ENCODE measurements at regions not wholly inside any gene's neighbourhood (a gene's known extent, or its start where the extent isn't known, plus 50 kb on each side); places are given as distances from the start of the nearest gene placed in this dataset.
"Not testable (repeated sequence)": the region's sequence is repeated elsewhere in the genome, so short reads cannot be mapped to it uniquely, and the experiment has no call there.

DNA sequence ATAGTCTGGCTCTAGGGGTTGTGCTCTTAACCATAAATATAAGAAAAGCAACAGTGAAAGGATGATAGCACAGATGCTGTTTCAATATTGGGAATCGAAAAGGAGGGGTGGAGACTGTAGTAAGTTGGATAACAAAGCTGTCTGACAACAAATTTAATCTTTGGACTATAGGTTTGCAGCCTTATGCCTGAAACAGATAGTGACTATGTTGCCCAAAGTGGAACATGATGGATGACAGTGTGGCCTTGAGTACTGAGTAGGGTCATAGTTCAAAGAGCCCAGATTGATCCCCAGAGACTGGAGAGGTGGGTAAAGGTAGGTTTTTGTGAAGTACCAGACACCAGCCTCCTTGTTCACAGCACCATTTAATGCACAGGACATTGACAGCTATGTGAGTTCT lies 144.0 kb upstream of the PALMD start:
- no peak for DNase-seq (ENCODE audit: low spot score)

DNA sequence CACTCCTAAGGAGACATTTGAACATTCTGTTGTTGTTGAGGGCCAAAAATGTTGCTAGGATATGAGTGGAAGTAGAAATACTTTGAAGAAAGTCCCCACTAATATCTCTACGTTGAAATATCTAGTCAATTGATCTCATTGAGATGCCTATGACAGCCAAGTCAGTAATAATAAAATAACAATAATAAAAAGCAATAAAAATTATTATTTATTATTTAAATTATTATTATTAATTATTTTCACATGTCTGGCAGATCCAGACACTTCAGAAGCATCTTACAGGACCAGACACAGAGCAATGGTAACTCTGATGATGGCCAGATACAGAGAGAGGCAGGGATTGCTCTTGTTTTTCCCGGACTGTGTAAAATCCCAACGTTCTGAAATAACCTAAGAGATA lies 143.5 kb upstream of the PALMD start:
- no peak for DNase-seq (ENCODE audit: low spot score)

DNA sequence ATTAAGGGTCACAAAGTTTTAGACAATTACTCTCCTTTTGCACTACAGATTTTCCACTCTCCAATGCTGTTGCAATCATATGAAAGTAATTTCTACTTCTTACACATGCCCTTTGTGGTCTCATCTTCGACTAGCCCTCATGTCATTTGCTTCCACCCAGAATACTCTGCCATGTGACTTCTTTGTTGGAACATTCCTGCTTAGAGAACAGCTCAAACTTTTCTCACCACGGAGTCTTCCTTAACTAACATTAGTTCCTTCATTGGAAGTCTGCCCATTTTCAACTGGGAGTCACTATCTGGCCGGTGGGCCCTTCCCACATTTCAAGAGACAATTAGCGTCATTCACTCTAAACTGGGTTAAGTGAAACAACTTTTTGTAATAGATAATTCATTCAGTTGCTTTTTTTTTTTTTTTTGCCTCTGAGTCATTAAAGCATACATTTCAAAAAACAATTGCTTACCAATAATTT lies 142.6 kb upstream of the PALMD start:
- DNase-seq (ENCODE audit: low spot score): no peak

DNA sequence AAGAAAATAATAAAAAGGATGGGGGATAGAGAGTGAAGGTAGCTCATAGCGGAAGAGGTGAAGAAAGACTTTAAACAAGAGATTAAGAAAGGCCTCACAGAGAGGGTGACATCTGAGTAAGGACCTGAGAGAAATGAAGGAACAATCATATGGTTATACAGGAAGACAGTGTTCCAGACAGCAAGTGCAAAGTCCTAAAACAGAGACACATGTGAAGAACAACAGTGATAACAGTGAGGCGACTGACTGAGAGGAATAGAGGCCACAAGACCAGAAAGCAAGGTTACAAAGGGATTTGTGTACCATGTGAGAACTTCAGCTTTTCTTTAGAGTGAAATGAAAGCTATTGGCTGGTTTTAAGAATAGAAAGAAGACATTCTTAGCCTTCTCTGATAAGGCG lies 141.6 kb upstream of the PALMD start:
- no peak for DNase-seq (ENCODE audit: low spot score)

DNA sequence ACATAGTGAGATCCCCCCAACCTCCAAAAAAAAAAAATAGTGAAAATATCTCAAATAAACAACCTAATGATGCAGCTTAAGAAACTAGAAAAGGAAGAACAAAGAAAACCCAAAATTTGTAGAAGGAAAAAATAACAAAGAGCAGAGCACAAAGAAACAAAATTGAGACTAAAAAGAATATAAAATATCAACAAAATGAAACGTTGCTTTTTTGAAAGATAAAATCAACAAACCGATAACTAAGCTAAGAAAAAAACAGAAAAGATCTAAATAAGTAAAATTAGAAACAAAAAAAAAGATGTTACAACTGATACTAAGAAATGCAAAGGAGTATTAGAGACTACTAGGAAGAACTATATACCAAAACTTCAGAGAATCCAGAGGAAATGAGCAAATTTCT lies 139.3 kb upstream of the PALMD start:
- no peak for DNase-seq (ENCODE audit: low spot score)

DNA sequence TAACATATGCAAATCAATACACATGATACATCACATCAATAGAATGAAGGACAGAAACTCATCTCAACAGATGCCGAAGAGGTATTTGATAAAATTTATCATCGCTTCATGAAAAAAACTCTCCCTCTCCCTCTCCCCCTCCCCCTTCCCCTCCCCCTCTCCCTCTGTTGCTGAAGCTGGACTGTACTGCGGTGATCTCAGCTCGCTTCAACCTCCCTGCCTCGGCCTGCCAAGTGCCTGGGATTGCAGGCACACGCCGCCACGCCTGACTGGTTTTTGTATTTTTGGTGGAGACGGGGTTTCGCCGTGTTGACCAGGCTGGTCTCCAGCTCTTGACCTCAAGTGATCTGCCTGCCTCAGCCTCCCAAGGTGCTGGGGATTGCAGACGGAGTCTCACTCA lies 138.5 kb upstream of the PALMD start:
- not testable (repeated sequence) for DNase-seq (ENCODE audit: low spot score)

DNA sequence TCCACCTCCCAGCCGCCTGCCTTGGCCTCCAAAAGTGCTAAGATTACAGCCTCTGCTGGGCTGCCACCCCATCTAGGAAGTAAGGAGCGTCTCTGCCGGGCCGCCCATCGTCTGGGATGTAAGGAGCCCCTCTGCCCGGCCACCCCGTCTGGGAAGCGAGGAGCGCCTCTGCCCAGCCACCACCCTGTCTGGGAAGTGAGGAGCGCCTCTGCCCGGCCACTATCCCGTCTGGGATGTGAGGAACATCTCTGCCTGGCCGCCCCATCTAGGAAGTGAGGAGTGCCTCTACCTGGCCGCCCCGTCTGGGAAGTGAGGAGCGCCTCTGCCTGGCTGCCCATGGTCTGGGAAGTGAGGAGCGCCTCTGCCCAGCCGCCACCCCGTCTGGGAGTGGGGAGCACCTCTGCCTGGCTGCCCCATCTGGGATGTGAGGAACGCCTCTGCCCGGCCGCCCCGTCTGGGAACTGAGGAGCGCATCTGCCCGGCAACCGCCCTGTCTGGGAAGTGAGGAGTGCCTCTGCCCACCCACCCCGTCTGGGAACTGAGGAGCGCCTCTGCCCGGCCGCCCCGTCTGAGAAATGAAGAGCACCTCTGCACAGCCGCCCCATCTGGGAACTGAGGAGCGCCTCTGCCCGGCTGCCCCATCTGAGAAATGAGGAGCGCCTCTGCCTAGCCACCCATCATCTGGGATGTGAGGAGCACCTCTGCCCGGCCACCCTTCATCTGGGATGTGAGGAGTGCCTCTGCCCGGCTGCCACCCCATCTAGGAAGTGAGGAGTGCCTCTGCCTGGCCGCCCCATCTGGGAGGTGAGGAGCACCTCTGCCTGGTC lies 137.8 kb upstream of the PALMD start:
- DNase-seq (ENCODE audit: low spot score): no peak

DNA sequence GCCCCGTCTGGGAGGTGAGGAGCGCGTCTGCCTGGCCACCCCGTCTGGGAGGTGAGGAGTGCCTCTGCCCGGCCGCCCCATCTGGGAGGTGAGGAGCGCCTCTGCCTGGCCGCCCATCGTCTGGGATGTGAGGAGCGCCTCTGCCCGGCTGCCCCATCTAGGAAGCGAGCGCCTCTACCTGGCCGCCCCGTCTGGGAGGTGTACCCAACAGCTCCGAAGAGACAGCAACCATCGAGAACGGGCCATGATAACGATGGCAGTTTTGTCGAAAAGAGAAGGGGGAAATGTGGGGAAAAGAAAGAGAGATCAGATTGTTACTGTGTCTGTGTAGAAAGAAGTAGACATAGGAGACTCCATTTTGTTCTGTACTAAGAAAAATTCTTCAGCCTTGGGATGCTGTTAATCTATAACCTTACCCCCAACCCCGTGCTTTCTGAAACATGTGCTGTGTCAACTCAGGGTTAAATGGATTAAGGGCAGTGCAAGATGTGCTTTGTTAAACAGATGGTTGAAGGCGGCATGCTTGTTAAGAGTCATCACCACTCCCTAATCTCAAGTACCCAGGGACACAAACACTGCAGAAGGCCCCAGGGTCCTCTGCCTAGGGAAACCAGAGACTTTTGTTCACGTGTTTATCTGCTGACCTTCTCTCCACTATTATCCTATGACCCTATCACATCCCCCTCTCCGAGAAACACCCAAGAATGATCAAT lies 137.0 kb upstream of the PALMD start:
- not testable (repeated sequence) for DNase-seq (ENCODE audit: low spot score)

DNA sequence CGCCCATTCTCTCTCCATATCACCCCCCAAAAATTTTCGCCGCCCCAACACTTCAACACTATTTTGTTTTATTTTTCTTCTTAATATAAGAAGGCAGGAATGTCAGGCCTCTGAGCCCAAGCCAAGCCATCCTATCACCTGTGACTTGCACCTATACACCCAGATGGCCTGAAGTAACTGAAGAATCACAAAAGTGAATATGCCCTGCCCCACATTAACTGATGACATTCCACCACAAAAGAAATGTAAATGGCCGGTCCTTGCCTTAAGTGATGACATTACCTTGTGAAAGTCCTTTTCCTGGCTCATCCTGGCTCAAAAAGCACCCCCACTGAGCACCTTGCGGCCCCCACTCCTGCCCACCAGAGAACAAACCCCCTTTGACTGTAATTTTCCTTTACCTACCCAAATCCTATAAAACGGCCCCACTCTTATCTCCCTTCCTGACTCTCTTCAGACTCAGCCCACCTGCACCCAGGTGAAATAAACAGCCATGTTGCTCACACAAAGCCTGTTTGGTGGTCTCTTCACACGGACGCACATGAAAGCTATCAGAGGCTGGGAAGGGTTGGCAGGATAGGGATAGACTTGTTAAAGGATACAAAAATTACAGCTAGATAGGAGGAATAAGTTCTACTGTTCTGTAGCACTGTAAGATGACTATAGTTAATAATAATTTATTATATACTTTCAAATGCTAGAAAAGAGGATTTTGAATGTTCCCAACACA lies 130.9 kb upstream of the PALMD start:
- DNase-seq (ENCODE audit: low spot score): not testable (repeated sequence)

DNA sequence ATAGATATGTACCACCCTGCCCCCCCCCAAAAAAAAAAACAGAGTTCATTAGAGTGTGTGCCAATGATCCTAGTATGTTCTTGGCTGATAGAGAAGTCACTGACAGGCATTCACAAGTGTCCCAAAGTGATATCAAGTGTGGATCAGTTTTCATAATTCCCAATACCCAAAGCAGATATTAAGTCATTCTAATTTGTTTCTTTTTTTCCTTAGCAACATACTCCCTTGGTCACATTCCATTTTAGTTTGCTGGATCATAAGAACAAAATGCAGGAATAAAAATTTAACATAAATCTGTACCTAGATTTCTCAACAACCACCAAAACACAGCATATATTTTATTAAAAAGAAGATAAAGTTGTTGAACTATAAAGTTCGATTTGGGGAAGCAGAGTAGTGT lies 129.8 kb upstream of the PALMD start:
- DNase-seq (ENCODE audit: low spot score): no peak

DNA sequence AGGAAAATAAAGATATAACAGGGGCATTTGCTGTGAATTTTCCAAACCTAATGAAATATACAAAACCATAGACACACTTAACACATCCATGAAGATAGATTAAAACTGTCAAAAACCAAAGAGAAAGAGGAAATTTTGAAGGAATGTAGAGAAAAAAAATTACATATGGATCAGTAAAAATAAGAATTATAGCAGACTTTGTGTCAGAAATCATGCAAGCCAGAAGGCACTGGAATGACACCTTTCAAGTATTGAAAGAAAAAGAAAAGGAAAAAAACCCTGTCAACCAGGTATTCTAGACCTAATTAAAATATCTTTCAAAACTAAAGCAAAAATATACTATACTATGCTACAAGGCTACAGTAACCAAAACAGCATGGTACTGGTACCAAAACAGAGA lies 125.8 kb upstream of the PALMD start:
- DNase-seq (ENCODE audit: low spot score): no peak

DNA sequence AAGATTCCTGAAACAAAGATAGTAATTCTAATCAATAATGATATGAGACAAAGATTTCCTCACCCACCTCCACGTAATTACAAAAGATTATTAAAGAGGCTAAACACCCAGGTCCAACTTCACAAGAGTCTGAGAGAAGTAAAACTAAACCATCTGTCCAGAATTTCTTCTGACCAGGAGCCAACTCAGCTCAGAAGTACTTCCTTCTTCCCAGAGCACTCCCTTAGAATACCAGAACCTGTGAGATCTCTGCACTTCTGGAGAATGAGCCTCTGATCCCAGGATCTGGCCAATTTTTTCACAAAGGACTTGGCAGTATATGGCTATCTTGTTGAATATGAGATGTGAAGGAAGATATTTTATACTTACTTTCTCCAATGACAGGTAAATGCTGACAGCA lies 120.6 kb upstream of the PALMD start:
- no peak for DNase-seq (ENCODE audit: low spot score)

DNA sequence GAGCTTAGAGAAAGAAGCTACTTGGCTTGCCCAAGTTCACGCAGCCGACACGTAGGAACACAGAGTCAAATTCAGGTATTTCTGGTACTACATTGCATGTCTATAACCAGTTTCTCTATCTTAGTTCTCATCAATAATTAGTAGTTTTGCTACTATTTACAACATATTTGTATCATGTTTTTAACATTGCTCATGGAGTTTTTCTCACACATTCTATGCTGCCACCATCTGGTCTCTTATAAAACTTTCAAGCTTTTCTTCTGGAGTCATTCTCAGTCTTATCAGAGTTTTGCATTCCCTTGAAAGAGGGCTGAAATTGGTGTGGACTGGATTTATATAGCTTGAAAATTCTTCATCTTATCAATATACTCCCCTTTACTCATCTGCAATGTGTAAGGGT lies 118.8 kb upstream of the PALMD start:
- peak; percentile 47 for DNase-seq (ENCODE audit: low spot score)

DNA sequence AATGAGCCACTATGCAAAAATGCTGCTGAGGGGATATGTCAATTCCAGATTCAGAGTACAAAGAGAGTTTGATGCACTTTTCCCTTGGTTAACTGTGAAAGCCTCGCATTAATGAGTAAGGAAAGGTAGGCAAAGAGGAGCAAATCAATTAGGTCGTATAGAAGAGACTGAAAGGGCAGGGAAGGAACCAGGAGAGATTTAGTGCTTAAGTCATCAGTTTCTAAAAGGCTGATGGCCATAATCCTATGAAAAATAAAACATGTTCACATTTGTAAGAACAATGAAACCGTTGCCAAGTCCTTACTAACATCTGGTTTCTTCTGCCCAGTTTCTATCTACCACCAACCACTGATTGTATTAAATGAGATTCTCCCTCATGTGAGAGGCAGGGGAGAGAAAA lies 118.4 kb upstream of the PALMD start:
- no peak for DNase-seq (ENCODE audit: low spot score)

DNA sequence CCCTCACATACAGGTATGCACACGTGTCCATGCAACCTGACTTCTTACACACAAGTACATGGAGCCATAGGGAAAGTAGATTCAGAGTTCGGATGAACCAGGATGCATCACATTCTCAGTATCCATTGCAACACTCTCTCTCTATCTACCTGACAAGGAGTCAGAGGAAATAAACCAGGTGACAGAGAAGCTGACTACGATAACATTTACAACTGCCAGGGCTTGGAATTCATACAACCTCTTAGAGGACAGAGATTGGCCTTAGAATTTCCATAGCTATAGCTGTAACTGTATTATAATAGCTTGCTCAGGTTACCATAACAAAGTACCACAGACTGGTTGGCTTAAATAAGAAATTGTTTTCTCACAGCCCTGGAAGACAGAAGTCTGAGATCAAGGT lies 116.9 kb upstream of the PALMD start:
- no peak for DNase-seq (ENCODE audit: low spot score)

DNA sequence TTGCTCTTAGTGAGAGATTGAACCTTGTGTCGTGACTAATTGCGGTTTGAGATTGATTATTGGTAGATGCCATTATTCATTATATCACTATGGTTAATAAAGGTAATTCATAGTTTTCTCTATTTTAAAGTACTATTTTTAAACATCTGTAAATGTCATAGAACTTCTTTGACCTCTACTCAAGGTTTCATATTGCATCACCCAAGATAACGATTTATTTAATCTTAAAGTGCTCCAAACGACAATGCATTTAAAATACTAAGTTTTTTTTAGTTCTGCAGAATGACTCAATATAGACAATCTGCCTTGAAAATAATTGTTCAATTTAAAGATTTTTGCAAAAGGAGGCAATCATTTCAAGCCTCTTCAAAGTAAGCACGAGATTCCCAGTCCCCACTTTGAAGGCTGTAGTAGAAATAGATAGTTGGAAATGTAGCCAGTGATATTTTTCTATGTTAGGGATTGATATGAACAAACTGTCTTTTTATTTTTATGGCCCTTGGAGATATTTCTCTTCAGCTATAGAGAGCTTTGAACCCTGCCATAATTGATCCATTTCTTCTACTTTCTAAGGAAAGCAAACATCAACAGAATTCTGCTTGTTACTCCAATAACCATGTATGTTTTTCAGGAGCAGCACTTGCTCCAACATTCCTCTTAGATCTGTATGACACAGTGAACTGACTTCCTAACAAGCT lies 114.2 kb upstream of the PALMD start:
- no peak for DNase-seq (ENCODE audit: low spot score)

DNA sequence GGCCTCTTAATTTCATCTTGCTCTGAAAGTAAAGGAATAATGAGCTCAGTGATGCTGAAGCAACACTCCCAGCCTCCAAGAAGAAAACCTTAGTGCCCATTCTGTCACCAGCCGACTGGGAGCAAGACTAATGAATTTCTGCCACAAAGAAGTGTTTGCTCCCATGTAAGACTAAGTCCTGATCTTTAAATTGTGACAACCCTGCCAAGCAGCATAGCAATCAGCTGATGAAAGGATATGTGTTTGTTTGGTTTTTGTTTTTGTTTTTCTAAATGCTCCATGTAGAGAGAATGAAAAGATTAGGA lies 113.7 kb upstream of the PALMD start:
- DNase-seq (ENCODE audit: low spot score): no peak

DNA sequence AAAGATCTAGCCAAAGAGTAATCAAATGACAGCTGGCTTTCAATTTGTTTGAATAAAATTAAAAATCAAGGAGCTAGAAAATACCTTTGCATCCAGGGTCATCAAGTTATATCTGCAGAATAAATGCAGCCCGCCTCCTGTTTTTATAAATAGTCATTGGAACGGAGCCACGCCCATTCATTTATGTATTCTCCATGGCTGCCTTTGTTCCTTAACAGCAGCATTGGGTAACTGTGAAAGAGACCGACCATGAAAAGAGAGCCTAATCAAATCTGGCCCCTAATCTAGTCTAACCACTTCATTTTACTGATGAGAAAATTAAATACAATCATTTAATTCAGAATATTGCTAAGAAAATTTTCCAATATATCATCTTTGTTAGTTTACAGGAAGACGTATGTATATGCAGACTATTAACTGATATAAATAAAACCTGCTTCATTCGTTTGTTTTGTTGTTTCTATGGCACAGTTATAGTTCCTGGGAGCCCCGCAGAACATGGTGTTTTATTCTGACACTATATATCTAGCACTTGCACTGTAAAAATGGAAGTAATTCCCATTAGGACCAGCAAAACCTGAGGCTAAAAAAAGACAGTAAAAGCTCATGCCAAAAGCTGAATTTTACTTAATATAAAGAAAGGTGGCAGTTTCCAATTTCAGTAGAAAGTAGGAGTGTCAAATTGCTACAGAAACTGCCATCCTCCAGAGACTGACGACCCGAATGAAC lies 111.8 kb upstream of the PALMD start:
- no peak for DNase-seq (ENCODE audit: low spot score)

DNA sequence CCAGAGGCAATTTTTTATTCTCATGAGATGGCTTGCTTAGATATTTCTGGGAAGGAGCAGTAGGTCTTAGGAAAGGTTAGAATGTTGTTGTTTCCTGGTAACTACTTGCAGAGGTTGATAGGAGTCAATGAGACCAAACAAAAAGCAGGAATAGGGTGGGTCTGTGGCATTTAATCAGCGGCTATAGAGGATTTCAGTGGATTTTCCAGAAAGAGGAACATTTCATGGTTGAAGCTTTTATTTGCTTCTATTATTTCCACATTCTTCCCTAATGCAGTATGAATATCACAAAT lies 111.3 kb upstream of the PALMD start:
- DNase-seq (ENCODE audit: low spot score): no peak

DNA sequence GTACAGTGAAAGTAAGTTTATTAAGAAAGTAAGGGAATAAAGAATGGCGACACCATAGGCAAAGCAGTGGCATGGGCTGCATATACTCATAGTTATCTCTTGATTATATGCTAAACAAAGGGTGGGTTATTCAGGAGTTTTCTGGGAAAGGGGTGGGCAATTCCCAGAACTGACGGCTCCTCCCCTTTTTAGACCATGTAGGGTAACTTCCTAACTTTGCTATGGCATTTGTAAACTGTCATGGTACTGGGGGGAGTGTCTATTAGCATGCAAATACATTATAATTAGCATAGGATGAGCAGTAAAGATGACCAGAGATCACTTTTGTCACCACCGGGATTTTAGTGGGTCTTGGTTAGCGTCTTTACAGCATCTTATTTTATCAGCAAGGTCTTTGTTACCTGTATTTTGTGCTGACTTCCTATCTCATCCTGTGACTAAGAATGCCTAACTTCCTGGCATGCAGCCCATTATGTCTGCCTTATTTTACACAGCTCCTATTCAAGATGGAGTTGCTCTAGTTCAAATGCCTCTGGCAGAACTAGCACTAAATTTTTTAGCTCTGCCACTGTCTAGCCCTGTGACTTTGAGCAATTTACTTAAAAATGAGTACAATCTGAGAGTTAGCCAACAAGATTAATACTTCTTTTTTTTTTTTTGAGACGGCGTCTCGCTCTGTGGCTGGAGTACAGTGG lies 110.3 kb upstream of the PALMD start:
- DNase-seq (ENCODE audit: low spot score): peak; percentile 9

DNA sequence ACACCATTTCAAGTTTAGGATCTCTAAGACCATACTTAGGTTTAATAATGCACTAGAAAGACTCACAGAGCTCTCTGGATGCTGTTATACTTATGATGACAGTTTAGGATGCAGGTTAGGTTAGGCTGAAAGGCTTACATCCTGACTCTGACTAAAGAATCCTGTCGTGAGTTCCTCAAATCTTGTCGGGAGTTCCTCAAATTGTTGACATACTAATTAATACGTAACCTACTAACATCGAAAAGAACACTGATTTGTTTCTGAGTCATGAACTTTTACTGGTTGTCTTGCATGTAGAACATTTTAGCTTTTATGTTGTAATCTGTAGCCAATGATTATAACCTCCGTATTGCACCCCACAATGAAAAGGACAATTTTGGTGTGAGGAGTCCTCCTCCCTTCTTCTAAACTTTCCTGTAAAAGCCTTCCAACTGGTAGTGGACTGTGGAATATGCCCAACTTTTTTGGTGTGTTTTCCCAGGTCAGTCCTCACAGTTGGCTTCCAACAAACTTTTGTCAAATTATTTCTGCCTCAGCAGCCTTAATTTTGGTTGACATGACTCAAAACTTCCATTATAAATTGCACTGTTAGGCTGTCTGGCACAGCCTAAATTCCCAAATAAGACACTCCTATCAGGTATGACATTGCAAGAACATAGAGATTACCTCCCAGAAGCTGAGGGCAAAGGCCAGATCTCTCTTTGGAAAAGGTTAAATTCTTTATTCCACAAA lies 107.9 kb upstream of the PALMD start:
- DNase-seq (ENCODE audit: low spot score): no peak

Data from RKO (cell line).